ENCODE measurements at regions not wholly inside any gene's neighbourhood (a gene's known extent, or its start where the extent isn't known, plus 50 kb on each side); places are given as distances from the start of the nearest gene placed in this dataset.

GRCh38 chr3:189056646-189057335, 115.0 kb upstream of the TPRG1 start:
- H3K4me3 ChIP-seq (replicated peaks in 1 of 3; ENCODE audit: low read depth in 2 of 3, low read length in 3 of 3): no peak overlapping the region
- H2AFZ ChIP-seq (ENCODE audit: insufficient read depth, low read depth, low read length, poor library complexity, severe bottlenecking): no peak overlapping the region
- no peak overlapping the region for H3K9ac ChIP-seq (ENCODE audit: insufficient read depth, low read length, poor library complexity, severe bottlenecking)
- H3K27ac Mint-ChIP-seq: no peak overlapping the region
- no peak for TF ChIP-seq CTCF (IDR thresholded peaks at IDR 0.05)
- H3K4me1 Mint-ChIP-seq: peaks cover 14% of the 10 kb centered on the region
- DNase-seq: no peak
- peaks cover 24 to 50% (median 41%) of the 10 kb centered on the region in 7 donors for H3K9me3 Mint-ChIP-seq
- no CpG with 5 or more reads among the region's 3 CpGs for whole genome bisulfite sequencing (ENCODE audit: insufficient coverage)
- no peak overlapping the region for H3K4me3 Mint-ChIP-seq
- intact Hi-C loops (cut with micrococcal nuclease): no loop called here
- peaks cover 0 to 2% (median 0%) of the 10 kb centered on the region in 3 donors for H3K27me3 Mint-ChIP-seq (ENCODE audit: low read depth in 3 of 3)
- no peaks in the 10 kb centered on the region for H3K36me3 ChIP-seq (replicated peaks in 1 of 2; ENCODE audit: control insufficient read depth in 1 of 2, insufficient read depth in 2 of 2, low read length in 2 of 2)
- H4K20me1 ChIP-seq (ENCODE audit: insufficient read depth, low read length): no peaks in the 10 kb centered on the region
- peaks cover 5 to 14% of the 10 kb centered on the region in 2 donors for H3K4me1 ChIP-seq (ENCODE audit: control insufficient read depth in 1 of 2, insufficient read depth in 2 of 2, low read length in 2 of 2)
- H3K36me3 Mint-ChIP-seq: peaks cover 0 to 7% of the 10 kb centered on the region in 2 donors
- H3K27me3 ChIP-seq (ENCODE audit: control insufficient read depth in 2 of 2, insufficient read depth in 2 of 2, low read length in 2 of 2): no peaks in the 10 kb centered on the region
- peaks cover 15 to 34% of the 10 kb centered on the region in 2 donors for H3K9me3 ChIP-seq (replicated peaks in 1 of 2; ENCODE audit: control insufficient read depth in 1 of 2, insufficient read depth in 1 of 2, low read length in 2 of 2)
- H3K4me2 ChIP-seq (replicated peaks; ENCODE audit: extremely low read depth, low read length, poor library complexity, severe bottlenecking): no peak overlapping the region
- no peak overlapping the region for H3K27ac ChIP-seq (ENCODE audit: low read depth in 1 of 2, low read length in 2 of 2)
- no peaks in the 10 kb centered on the region for H3K79me2 ChIP-seq (ENCODE audit: insufficient read depth, low read length)

- Histone ChIP-seq H3K9ac (ENCODE audit: insufficient read depth, low read length, poor library complexity, severe bottlenecking) (no peak overlapping the region), H3K27ac (ENCODE audit: low read depth in 1 of 2, low read length in 2 of 2) (no peak overlapping the region), H3K79me2 (ENCODE audit: insufficient read depth, low read length) (no peaks in the 10 kb centered on the region), H2AFZ (ENCODE audit: insufficient read depth, low read depth, low read length, poor library complexity, severe bottlenecking) (no peak overlapping the region), H3K4me2 (replicated peaks; ENCODE audit: extremely low read depth, low read length, poor library complexity, severe bottlenecking) (no peak overlapping the region), H4K20me1 (ENCODE audit: insufficient read depth, low read length) (no peaks in the 10 kb centered on the region), H3K9me3 (replicated peaks in 1 of 2; ENCODE audit: control insufficient read depth in 1 of 2, insufficient read depth in 1 of 2, low read length in 2 of 2) (peaks cover 15 to 29% of the 10 kb centered on the region in 2 donors), H3K36me3 (replicated peaks in 1 of 2; ENCODE audit: control insufficient read depth in 1 of 2, insufficient read depth in 2 of 2, low read length in 2 of 2) (no peaks in the 10 kb centered on the region), H3K4me1 (ENCODE audit: control insufficient read depth in 1 of 2, insufficient read depth in 2 of 2, low read length in 2 of 2) (peaks cover 5 to 14% of the 10 kb centered on the region in 2 donors), H3K4me3 (replicated peaks in 1 of 3; ENCODE audit: low read depth in 2 of 3, low read length in 3 of 3) (no peak overlapping the region), H3K27me3 (ENCODE audit: control insufficient read depth in 2 of 2, insufficient read depth in 2 of 2, low read length in 2 of 2) (no peaks in the 10 kb centered on the region)
- intact Hi-C loops (cut with micrococcal nuclease): no loop called here
- Mint-ChIP-seq H3K4me3 (no peak overlapping the region), H3K27me3 (ENCODE audit: low read depth in 3 of 3) (peaks cover 0 to 2% (median 0%) of the 10 kb centered on the region in 3 donors), H3K4me1 (peaks cover 14% of the 10 kb centered on the region), H3K9me3 (peaks cover 20 to 48% (median 38%) of the 10 kb centered on the region in 7 donors), H3K27ac (no peak overlapping the region), H3K36me3 (peaks cover 0 to 4% of the 10 kb centered on the region in 2 donors)
- WGBS (ENCODE audit: insufficient coverage): no CpG with 5 or more reads among the region's 1 CpG
- DNase-seq: no peak
- no peak for TF ChIP-seq CTCF (IDR thresholded peaks at IDR 0.05)
Observed at GRCh38 chr3:189057369-189057768, 114.4 kb upstream of the TPRG1 start.

Data from CD14-positive monocyte (primary cell).